ENCODE measurements at regions not wholly inside any gene's neighbourhood (a gene's known extent, or its start where the extent isn't known, plus 50 kb on each side); places are given as distances from the start of the nearest gene placed in this dataset.

DNA sequence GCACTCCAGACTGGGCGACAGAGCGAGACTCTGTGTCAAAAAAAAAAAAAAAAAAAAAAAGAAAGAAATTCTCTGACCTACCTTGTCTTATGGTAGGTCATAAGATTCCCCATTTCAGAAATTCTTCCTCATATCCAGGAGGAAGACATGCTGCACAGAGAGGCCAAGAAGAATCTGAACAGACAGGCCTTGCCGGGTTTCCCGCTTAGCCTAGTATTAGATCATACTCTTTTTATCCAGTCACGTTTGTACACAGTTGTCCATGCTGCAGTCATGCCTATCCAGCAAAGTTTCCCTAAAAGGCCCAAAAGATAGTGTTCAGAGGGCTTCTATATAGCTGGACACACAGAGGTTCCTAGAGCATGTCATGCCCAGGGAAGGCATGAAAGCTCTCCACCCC, 93.6 kb upstream of the CHODL start:
- TF ChIP-seq, protein P1, sequence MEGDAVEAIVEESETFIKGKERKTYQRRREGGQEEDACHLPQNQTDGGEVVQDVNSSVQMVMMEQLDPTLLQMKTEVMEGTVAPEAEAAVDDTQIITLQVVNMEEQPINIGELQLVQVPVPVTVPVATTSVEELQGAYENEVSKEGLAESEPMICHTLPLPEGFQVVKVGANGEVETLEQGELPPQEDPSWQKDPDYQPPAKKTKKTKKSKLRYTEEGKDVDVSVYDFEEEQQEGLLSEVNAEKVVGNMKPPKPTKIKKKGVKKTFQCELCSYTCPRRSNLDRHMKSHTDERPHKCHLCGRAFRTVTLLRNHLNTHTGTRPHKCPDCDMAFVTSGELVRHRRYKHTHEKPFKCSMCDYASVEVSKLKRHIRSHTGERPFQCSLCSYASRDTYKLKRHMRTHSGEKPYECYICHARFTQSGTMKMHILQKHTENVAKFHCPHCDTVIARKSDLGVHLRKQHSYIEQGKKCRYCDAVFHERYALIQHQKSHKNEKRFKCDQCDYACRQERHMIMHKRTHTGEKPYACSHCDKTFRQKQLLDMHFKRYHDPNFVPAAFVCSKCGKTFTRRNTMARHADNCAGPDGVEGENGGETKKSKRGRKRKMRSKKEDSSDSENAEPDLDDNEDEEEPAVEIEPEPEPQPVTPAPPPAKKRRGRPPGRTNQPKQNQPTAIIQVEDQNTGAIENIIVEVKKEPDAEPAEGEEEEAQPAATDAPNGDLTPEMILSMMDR (IDR thresholded peaks at IDR 0.05; ENCODE audit: insufficient read depth, low read depth, low read length) = no peak
- DNase-seq (ENCODE audit: low read depth) = no peak
- H3K4me3 ChIP-seq (ENCODE audit: low read depth, low read length) = no peak overlapping the region

DNA sequence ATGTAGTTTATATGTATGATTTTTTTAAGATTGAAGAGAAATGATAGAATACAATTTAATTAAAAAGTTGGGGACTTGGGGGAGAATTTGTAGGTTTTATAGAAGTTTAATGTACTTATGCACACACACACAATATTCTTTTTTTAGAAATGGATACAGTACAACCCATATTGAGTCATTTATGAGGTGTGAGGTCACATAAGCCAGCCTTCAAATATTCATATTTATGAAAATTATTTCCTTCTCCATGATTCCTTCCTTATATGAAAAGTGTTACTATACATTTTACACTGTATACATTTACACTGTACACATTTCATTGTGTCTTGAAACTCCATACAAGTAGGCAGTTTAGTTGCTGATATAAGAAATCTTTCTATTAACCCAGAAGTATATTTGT, 96.2 kb upstream of the CHODL start:
- no peak for DNase-seq (ENCODE audit: low read depth)
- H3K4me3 ChIP-seq (ENCODE audit: low read depth, low read length) = no peak overlapping the region
- TF ChIP-seq, protein P1 (IDR thresholded peaks at IDR 0.05; ENCODE audit: insufficient read depth, low read depth, low read length) = no peak

DNA sequence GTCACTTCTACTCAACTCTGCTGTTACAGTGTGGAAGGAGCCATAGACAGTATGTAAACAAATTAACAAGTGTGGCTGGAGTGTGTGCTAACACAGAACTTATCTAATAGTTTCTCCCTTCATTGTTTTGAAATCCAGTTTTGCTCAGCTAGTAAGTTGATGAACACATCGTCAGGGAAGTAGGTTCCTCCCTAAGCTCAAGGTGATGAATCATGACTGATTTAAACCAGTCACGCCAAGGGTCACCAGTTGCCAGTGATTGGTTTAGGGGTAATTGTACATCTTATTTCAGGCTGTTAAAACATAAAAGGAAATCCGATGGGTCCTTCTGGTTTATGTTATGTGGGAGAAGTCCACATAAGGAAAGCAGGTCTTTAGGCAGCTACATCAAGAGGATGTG, 97.0 kb upstream of the CHODL start:
- peak; percentile 14 for DNase-seq (ENCODE audit: low read depth)
- no peak overlapping the region for H3K4me3 ChIP-seq (ENCODE audit: low read depth, low read length)
- TF ChIP-seq, protein P1 (IDR thresholded peaks at IDR 0.05; ENCODE audit: insufficient read depth, low read depth, low read length) = no peak

DNA sequence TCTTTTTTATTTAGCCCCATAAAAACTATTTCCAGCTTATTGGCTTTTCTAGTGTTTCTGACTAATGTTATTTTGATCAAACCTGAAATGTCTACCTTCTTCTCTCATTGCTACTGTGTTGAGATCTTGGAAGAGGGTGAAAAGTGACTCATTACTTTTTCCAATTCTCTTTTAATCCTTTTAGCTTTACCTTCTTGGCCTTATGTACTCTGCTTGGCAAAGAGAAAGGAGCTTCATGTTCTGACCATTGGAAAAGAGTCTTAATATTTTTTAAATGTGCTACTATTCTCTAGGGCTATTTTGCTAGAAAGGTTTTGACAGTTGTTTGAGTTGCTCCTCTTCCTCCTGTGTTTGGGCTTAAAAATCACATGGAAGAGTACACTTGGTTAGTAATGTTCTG, 97.8 kb upstream of the CHODL start:
- DNase-seq (ENCODE audit: low read depth) = no peak
- TF ChIP-seq, protein P1 (IDR thresholded peaks at IDR 0.05; ENCODE audit: insufficient read depth, low read depth, low read length) = no peak
- no peak overlapping the region for H3K4me3 ChIP-seq (ENCODE audit: low read depth, low read length)

DNA sequence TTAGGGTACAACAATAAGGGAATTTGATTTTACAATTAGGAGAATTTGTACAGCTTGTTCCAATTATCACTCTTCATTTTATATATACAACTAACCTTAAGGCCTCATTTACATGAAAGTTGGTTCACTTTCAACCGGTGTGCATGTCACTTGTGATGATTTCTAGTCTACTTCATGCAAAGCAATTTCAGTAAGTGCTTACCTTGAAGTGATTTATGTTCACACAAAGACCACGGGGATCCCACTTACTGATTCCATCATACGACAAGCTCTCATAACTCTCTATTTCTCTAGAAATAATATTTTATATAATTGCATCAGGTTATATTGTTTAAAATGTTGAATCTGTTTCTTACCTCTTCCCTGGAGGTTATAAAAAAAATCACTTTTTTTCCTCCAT, 100.3 kb upstream of the CHODL start:
- TF ChIP-seq, protein P1 (IDR thresholded peaks at IDR 0.05; ENCODE audit: insufficient read depth, low read depth, low read length) = no peak
- no peak overlapping the region for H3K4me3 ChIP-seq (ENCODE audit: low read depth, low read length)
- DNase-seq (ENCODE audit: low read depth) = no peak

DNA sequence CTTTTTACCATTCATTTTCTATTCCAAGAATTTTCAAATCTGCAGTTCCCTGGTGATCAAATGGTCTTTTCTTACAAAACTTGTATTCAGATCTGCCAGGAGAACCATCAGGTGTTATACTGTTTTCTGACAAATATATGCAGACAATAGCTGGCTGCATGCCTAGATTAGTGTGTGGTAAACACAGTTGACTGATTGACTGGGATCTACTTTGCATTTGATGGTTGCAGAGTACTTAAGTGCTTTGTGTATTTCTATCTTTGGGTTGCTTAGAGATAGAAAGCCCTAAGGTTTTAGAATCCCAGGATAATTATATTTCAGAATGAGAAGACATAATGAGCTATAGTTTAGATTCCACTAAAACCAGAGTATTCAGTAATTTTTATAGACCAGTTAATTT, 102.0 kb upstream of the CHODL start:
- no peak for DNase-seq (ENCODE audit: low read depth)
- TF ChIP-seq, protein P1 (IDR thresholded peaks at IDR 0.05; ENCODE audit: insufficient read depth, low read depth, low read length) = no peak
- H3K4me3 ChIP-seq (ENCODE audit: low read depth, low read length) = no peak overlapping the region

DNA sequence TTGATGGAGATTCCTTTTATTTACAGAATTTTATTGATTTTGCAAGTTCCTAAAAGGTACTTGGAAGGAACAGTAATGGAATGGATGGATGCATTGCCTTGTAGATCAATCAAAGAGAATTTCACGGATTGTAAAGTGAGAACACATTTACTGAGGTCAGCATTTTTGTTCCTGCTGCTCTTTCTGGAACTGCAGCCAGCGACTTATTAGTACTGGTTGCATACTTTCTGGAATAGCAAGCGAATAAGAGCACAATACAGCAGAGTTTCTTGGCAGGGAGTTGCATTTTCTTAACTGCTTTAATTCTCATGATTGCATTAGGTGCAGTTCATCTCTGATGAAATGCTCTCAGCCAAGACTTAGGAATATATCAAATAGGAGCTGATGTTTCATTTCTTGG, 106.1 kb upstream of the CHODL start:
- DNase-seq (ENCODE audit: low read depth) = no peak
- TF ChIP-seq, protein P1 (IDR thresholded peaks at IDR 0.05; ENCODE audit: insufficient read depth, low read depth, low read length) = no peak
- H3K4me3 ChIP-seq (ENCODE audit: low read depth, low read length) = no peak overlapping the region
